Heart right ventricle (tissue), 16 donors: ENCODE measurements at regions not wholly inside any gene's neighbourhood (a gene's known extent, or its start where the extent isn't known, plus 50 kb on each side); places are given as distances from the start of the nearest gene placed in this dataset.
A peak's percentile ranks its signal among the peaks of the same experiment; 100 is the strongest.

ENCODE experiments used
- ATAC-seq, 8 donors: fragments of 200-7000 bp; cut with Tn5 transposase; one replicate each; pipeline ENCODE4 v1.9.1; 2020; ENCODE audit warnings: mild to moderate bottlenecking in 8 of 8, moderate library complexity in 8 of 8, moderate number of reproducible peaks in 1 of 8
- DNase-seq, 2 donors: peaks; one replicate each; pipeline ENCODE4 v3.0.0-alpha.2; 2020
- H3K27ac ChIP-seq, 10 donors: fragments of 200-600 bp; sonication (generic) in 2 of 10; one replicate each; pipeline versions ENCODE4 v1.5.0 to v1.8.0; 2020 to 2022; ENCODE audit warnings: mild to moderate bottlenecking in 3 of 10
- H3K27me3 ChIP-seq, 7 donors: fragments of 200-600 bp; one replicate each; pipeline ENCODE4 v1.8.0; 2021 to 2022; ENCODE audit warnings: mild to moderate bottlenecking in 2 of 7
- H3K36me3 ChIP-seq, 9 donors: fragments of 200-600 bp; sonication (generic) in 1 of 9; one replicate each; pipeline versions ENCODE4 v1.5.0 to v1.8.0; 2020 to 2022; ENCODE audit warnings: mild to moderate bottlenecking in 2 of 9
- H3K4me1 ChIP-seq, 9 donors: fragments of 200-600 bp; sonication (generic) in 1 of 9; one replicate each; pipeline versions ENCODE4 v1.5.0 to v1.8.0; 2020 to 2022; ENCODE audit warnings: mild to moderate bottlenecking in 4 of 9
- H3K4me3 ChIP-seq, 10 donors: fragments of 200-600 bp; sonication (generic) in 2 of 10; one replicate each; pipeline versions ENCODE4 v1.5.0 to v1.8.0; 2020 to 2022; ENCODE audit warnings: mild to moderate bottlenecking in 7 of 10, moderate library complexity in 2 of 10
- H3K9me3 ChIP-seq, 11 donors: fragments of 200-600 bp in 10 of 11; sonication (generic) in 2 of 11; one replicate each; pipeline versions ENCODE4 v1.5.0 to v1.8.0; 2013 to 2022; ENCODE audit warnings: mild to moderate bottlenecking in 2 of 11, control low read depth in 1 of 11, moderate library complexity in 1 of 11
- WGBS, 2 donors: extraction: QIAGEN DNeasy Blood & Tissue Kit; methylation state at CpG; one replicate each; pipeline ENCODE4 v1.1.7; 2013; ENCODE audit warnings: inconsistent platforms in 1 of 2; 5-methylcytosine and 5-hydroxymethylcytosine counted together
- intact Hi-C, 10 donors: fragments of 100-400 bp; cut with DNase I; formaldehyde crosslinking; loops; one replicate each; pipeline versions ENCODE4 v1.11.1 to v1.14.2; 2022
- TF ChIP-seq, protein P1 (sequence below), 9 donors: fragments of 200-600 bp; sonication (generic) in 2 of 9; IDR thresholded peaks; one replicate each; pipeline versions ENCODE4 v1.5.0 to v1.8.0; 2021 to 2022; ENCODE audit warnings: antibody characterized with exemption in 9 of 9, mild to moderate bottlenecking in 5 of 9, moderate library complexity in 1 of 9
- donor health status: Arrhythmogenic right ventricular cardiomyopathy.
- donor health status: ischemic (EF 13 %, LVEDD 7.1; RV severe dilation, severe dysfunction).
- donor health status: healthy with polysubstance abuse.
- donor health status: DM: no; HTN: yes; CAD: no.
- donor health status: DM: no; HTN: no; CAD: no.
- donor health status: ischemic (EF 25% LVEDD 6.9; RV normal size, moderate dysfunction).
- donor health status: ischemic (EF 25% LVEDD 5.7; RV mildly dilated, moderate dysfunction).
- donor health status: healthy.
- donor health status: DM: yes; HTN: yes; CAD: no.
- donor health status: Ischemic cardiomyopathy.
- donor health status: ischemic (EF 35%, LVEDD 5.7; RV mildly dilated, moderate dysfunction).
- donor health status: nonischemic (EF 11% LVEDD 7.7; RV severe dilation, severe dysfunction).
- donor health status: DM: yes; HTN: yes; CAD: no.
- donor health status: PGD.
- donor health status: ischemic (EF 29% LVEDD 5.4; RV normal size, mild dysfunction).
- donor health status: nonischemic (EF 23%, LVEDD 6.1; RV moderate dilation, normal function).

GRCh38 chr1:115164484-115164883 lies 75.2 kb upstream of the TSPAN2 start:
- DNase-seq (no peak), ATAC-seq (no peak)
- WGBS, 2 donors = 25 to 44% methylated on average over 1 of the region's 1 CpG
- H3K4me3 ChIP-seq = no peak overlapping the region
- no peaks in the 10 kb centered on the region for H3K36me3 ChIP-seq
- H3K9me3 ChIP-seq = no peaks in the 10 kb centered on the region
- no peak overlapping the region for H3K27ac ChIP-seq
- H3K27me3 ChIP-seq = no peaks in the 10 kb centered on the region
- intact Hi-C loops = no loop called here
- peaks cover 0 to 5% (median 0%) of the 10 kb centered on the region in 9 donors for H3K4me1 ChIP-seq
- TF ChIP-seq, protein P1, sequence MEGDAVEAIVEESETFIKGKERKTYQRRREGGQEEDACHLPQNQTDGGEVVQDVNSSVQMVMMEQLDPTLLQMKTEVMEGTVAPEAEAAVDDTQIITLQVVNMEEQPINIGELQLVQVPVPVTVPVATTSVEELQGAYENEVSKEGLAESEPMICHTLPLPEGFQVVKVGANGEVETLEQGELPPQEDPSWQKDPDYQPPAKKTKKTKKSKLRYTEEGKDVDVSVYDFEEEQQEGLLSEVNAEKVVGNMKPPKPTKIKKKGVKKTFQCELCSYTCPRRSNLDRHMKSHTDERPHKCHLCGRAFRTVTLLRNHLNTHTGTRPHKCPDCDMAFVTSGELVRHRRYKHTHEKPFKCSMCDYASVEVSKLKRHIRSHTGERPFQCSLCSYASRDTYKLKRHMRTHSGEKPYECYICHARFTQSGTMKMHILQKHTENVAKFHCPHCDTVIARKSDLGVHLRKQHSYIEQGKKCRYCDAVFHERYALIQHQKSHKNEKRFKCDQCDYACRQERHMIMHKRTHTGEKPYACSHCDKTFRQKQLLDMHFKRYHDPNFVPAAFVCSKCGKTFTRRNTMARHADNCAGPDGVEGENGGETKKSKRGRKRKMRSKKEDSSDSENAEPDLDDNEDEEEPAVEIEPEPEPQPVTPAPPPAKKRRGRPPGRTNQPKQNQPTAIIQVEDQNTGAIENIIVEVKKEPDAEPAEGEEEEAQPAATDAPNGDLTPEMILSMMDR (IDR thresholded peaks at IDR 0.05) = no peak

DNA sequence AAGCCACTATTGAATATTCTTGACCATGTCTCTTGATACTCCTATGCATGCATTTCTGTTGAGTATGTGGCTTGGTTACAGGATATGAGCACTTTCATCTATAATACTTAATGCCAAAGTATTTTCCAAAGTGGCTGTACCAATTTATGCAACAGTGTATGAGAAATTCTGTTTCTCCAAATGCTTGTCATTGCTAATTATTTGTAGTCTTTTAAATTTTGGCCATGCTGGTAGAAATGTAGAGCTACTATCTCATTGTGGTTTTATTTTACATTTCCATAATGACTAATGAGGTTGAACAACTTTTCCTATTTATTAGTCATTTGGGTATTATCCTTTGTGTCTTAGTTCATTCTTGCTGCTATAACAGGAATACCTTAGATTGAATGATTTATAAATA lies 71.4 kb upstream of the TSPAN2 start:
- intact Hi-C loops = no loop called here
- ATAC-seq (no peak), DNase-seq (no peak)
- Histone ChIP-seq H3K27me3 (no peaks in the 10 kb centered on the region), H3K36me3 (no peaks in the 10 kb centered on the region), H3K4me3 (no peak overlapping the region), H3K27ac (no peak overlapping the region), H3K9me3 (no peaks in the 10 kb centered on the region), H3K4me1 (peaks cover 0 to 16% (median 8%) of the 10 kb centered on the region in 9 donors)
- TF ChIP-seq, protein P1 (IDR thresholded peaks at IDR 0.05) = no peak

GRCh38 chr1:115159958-115160357 lies 70.7 kb upstream of the TSPAN2 start:
- Histone ChIP-seq H3K27me3 (no peaks in the 10 kb centered on the region), H3K36me3 (no peaks in the 10 kb centered on the region), H3K27ac (no peak overlapping the region), H3K4me3 (no peak overlapping the region), H3K9me3 (no peaks in the 10 kb centered on the region), H3K4me1 (peaks cover 0 to 16% (median 8%) of the 10 kb centered on the region in 9 donors)
- ATAC-seq (no peak), DNase-seq (no peak)
- intact Hi-C loops = no loop called here
- TF ChIP-seq, protein P1 (IDR thresholded peaks at IDR 0.05) = no peak

GRCh38 chr1:115158181-115158580 lies 68.9 kb upstream of the TSPAN2 start:
- peak in 1 of 2 donors; percentile 45 for DNase-seq
- TF ChIP-seq, protein P1 (IDR thresholded peaks at IDR 0.05) = no peak
- intact Hi-C loops = no loop called here
- Histone ChIP-seq H3K27me3 (no peaks in the 10 kb centered on the region), H3K4me1 (peaks cover 0 to 15% (median 8%) of the 10 kb centered on the region in 9 donors), H3K27ac (no peak overlapping the region), H3K4me3 (no peak overlapping the region), H3K36me3 (no peaks in the 10 kb centered on the region), H3K9me3 (no peaks in the 10 kb centered on the region)
- peak in 6 of 8 donors; percentile 42 to 88 (median 56) for ATAC-seq
- WGBS, 2 donors = 16 to 17% methylated on average over 2 of the region's 2 CpGs
